ENCODE measurements at regions not wholly inside any gene's neighbourhood (a gene's known extent, or its start where the extent isn't known, plus 50 kb on each side); places are given as distances from the start of the nearest gene placed in this dataset.

DNA sequence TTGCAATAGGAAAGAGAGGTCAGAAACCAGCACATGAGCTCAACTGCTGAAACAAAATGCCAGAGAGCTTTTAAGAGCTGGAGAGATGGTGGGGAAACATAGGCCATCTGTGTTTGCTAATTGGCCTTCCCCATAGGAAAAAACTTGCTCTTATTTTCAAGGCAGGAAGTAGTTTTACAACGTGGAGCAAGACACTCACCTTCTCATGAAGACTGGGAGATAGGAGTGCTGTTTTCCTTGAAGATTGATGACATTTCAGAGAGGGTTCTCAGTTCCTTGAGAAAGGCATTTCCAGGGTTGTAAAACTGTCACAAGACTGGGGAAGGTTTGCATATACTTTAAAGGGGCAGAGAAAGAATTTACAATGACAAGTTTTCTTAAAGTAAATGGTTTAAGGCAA, 586.3 kb upstream of the RAG2 start:
- H3K27me3 ChIP-seq (ENCODE audit: insufficient read depth, low read length), result no peaks in the 10 kb centered on the region
- H2AFZ ChIP-seq (ENCODE audit: low read depth, low read length, poor library complexity, severe bottlenecking), result no peak overlapping the region
- ChIA-PET CTCF (no interaction called here), POLR2A (no interaction called here), RAD21 (ENCODE audit: low non-redundant PET in 1 of 2, low total read pairs in 2 of 2, uncharacterized antibody in 2 of 2, unreplicated experiment in 2 of 2) (no interaction called here)
- H3K4me1 ChIP-seq (ENCODE audit: control insufficient read depth in 1 of 2, insufficient read depth in 2 of 2, low read length in 2 of 2), result no peaks in the 10 kb centered on the region
- no peaks in the 10 kb centered on the region for H3K79me2 ChIP-seq (ENCODE audit: insufficient read depth, low read length)
- no peaks in the 10 kb centered on the region for H3K36me3 ChIP-seq (ENCODE audit: control insufficient read depth in 1 of 2, insufficient read depth in 2 of 2, low read length in 2 of 2)
- peaks cover 12 to 23% of the 10 kb centered on the region in 2 experiments; a peak in 2 of 4 replicates for H3K9me3 ChIP-seq (ENCODE audit: control insufficient read depth in 1 of 2, insufficient read depth in 1 of 2, low read depth in 1 of 2, low read length in 2 of 2)
- H3K9me2 ChIP-seq (ENCODE audit: insufficient read depth), result no peaks in the 10 kb centered on the region
- ATAC-seq (no peak), DNase-seq (ENCODE audit: low read depth, low spot score) (no peak)
- no peak overlapping the region for H3K9ac ChIP-seq (ENCODE audit: low read length)
- BruUV-seq (replicated peaks), result no TSS peak
- no peak overlapping the region for H3K4me2 ChIP-seq (ENCODE audit: low read length)
- TF ChIP-seq SP1 (IDR thresholded peaks at IDR 0.05; ENCODE audit: low read depth), result no peak
- no peak for TF ChIP-seq EZH2phosphoT487 (IDR thresholded peaks at IDR 0.05; ENCODE audit: borderline replicate concordance)
- no peak for TF ChIP-seq YY1 (IDR thresholded peaks at IDR 0.05; ENCODE audit: extremely low read depth, insufficient replicate concordance, low read depth, low read length)
- TF ChIP-seq, protein P1, sequence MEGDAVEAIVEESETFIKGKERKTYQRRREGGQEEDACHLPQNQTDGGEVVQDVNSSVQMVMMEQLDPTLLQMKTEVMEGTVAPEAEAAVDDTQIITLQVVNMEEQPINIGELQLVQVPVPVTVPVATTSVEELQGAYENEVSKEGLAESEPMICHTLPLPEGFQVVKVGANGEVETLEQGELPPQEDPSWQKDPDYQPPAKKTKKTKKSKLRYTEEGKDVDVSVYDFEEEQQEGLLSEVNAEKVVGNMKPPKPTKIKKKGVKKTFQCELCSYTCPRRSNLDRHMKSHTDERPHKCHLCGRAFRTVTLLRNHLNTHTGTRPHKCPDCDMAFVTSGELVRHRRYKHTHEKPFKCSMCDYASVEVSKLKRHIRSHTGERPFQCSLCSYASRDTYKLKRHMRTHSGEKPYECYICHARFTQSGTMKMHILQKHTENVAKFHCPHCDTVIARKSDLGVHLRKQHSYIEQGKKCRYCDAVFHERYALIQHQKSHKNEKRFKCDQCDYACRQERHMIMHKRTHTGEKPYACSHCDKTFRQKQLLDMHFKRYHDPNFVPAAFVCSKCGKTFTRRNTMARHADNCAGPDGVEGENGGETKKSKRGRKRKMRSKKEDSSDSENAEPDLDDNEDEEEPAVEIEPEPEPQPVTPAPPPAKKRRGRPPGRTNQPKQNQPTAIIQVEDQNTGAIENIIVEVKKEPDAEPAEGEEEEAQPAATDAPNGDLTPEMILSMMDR (IDR thresholded peaks at IDR 0.05 in 2 of 3, conservative IDR thresholded peaks at IDR 0.05 in 1 of 3; ENCODE audit: borderline replicate concordance in 1 of 3, insufficient read depth in 1 of 3, low read depth in 2 of 3, low read length in 2 of 3), result no peak
- TF ChIP-seq, protein P2, sequence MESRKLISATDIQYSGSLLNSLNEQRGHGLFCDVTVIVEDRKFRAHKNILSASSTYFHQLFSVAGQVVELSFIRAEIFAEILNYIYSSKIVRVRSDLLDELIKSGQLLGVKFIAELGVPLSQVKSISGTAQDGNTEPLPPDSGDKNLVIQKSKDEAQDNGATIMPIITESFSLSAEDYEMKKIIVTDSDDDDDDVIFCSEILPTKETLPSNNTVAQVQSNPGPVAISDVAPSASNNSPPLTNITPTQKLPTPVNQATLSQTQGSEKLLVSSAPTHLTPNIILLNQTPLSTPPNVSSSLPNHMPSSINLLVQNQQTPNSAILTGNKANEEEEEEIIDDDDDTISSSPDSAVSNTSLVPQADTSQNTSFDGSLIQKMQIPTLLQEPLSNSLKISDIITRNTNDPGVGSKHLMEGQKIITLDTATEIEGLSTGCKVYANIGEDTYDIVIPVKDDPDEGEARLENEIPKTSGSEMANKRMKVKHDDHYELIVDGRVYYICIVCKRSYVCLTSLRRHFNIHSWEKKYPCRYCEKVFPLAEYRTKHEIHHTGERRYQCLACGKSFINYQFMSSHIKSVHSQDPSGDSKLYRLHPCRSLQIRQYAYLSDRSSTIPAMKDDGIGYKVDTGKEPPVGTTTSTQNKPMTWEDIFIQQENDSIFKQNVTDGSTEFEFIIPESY (IDR thresholded peaks at IDR 0.05; ENCODE audit: extremely low read depth, insufficient replicate concordance, low read length), result no peak
- no peak for TF ChIP-seq RAD21 (IDR thresholded peaks at IDR 0.05; ENCODE audit: low read depth)
- intact Hi-C loops (cut with micrococcal nuclease), result no loop called here
- H3K4me3 ChIP-seq (replicated peaks in 1 of 2; ENCODE audit: low read depth in 1 of 2, low read length in 2 of 2), result no peak overlapping the region
- H3K27ac ChIP-seq (ENCODE audit: low read depth, low read length), result no peak overlapping the region
- no peaks in the 10 kb centered on the region for H4K20me1 ChIP-seq (ENCODE audit: insufficient read depth)
